Inflammatory macrophage treated with lipopolysaccharide for 4 hours (primary cell): ENCODE measurements at regions not wholly inside any gene's neighbourhood (a gene's known extent, or its start where the extent isn't known, plus 50 kb on each side); places are given as distances from the start of the nearest gene placed in this dataset.

Source experiments
- DNase-seq: peaks from one replicate; pipeline ENCODE4 v3.0.0-alpha.2; 2020

DNA sequence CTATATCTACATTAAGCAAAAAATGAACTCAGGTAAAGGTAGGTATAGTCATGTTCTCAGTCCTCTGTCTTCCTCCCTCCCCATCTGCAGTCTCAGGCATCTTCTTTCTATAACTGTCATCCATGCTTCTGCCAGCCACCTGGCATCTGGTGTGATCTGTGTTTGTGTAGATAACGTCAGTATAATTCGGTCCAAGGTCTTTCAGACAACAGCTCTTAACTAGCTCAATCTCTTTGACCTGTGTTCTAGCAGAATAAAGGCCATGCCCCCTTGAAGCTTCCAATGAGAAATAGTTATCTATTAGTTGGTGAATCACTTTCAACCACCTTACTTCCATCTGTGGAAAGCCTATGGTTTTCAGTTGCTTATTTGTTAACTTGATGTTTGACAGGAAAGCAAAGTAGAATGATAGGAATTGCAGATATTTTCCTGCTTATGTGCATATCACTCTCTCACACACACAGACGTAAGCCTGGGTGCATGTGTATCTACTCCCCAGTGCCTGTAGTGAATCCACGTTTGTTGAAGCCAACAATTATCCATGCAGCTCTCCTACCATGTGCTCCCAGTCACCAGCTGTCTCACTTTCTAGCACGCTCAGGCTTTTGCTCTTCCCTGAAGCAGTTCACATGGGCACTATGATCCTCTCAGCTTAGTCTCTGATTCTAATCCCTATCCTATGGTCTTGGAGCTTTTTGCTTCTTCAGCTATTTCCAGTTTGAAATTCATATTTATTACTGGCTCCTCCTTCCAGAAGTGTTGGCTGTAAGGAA lies 433.7 kb upstream of the MANEA start:
- DNase-seq: no peak

DNA sequence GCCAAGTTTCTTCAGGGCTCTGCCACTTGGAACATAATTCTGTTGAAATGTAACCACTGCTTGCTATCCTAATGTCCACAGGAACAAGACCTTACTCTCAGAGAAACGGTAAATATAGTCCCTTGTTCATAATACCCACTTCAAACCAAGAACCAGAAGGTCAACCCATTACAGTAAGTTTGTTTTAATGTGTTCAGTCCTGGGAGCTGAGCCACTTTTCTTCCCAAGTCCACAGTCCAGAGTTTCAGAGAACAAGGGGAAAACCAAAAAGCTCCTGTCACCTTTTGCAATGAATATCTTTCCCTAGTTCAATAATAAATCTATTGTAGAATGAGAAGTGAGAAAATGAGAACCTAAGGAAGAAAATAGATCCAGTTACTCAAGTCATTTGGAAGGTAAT lies 431.9 kb upstream of the MANEA start:
- DNase-seq: no peak

DNA sequence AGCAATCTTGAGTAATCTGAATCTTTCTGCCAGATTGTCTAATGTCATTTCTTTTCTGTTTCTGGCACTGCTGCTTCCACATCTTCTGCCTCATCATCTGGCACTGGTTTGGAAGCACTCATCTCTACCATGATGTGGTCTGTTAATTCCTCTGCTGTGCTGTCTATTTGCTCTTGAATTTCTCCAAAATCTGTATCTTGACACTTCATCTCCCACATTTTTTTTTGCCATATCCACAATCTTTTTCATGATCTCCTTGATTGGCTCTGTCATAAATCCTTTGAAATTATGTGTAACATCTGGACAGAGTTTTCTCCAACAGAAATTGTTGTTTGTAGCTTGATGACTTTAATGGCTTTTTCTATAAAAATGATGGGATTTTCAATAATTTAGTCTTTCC lies 417.8 kb upstream of the MANEA start:
- no peak for DNase-seq

DNA sequence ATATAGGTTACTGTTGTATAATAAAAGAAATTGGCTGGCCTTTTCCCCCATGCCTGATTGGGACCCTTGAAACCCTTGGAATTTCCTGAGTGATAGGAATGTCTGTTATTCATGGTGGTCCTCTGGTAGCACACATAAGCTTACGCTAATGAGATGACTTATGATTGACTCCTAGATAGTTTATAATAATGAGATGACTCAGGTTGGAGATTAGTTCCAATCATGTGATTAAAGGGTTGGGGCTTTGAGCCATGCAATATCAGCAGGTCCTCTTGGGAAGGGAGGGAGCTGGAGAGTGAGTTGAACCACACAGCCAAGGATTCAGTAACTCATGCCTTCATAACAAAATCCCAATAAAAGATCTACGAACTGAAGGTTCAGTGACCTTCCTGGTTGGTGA lies 407.6 kb upstream of the MANEA start:
- no peak for DNase-seq

DNA sequence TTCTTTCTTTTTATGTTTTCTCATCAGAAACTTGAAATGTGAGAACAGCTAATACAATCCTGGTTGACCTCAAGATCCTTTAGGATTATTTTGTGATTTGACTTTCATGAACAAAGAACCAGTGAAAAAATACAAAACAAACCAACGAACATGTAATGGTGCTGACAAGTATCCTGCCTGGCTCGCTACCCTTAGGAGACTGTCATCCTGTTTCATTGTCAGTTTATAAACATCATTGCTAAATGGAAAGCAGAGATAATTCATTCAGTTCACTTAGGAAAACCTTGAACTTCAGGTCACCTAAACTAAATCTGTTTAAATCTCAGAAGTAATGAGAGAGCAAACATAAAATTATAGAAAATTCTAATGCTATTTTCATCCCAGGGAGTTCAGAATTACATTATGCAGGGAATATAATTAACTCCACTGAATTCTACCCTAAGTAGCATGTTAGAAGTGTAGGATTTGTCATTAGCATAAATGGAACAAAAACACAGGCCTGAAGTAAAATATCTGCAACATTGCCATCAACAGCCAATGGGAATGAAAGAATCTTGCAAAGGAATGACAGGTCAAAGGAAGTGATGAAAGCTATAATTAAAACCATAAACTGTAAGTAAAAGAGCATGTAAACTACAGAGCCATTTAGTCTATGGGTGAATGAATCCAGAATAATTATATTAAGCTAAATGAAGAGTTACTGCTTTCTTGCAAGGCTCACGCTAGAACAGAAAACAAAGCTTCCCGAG lies 401.2 kb upstream of the MANEA start:
- no peak for DNase-seq

DNA sequence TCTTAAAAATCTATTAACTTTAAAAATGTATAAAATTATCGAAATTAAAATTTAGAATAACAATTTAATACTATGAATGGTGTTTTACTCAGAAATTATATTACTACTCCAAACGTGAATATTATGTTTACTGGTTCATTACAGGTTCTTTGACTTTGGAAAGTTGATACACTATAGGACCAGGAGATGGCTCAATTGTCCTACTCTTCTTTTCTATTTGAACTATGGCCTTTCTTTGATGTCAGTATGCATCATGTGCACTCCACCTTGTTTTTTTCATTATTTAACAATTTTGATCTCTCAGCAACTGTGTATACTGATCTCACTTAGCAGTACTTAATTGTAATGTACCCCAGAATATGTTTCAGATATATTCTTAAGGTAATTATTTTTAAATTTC lies 391.5 kb upstream of the MANEA start:
- DNase-seq: no peak

DNA sequence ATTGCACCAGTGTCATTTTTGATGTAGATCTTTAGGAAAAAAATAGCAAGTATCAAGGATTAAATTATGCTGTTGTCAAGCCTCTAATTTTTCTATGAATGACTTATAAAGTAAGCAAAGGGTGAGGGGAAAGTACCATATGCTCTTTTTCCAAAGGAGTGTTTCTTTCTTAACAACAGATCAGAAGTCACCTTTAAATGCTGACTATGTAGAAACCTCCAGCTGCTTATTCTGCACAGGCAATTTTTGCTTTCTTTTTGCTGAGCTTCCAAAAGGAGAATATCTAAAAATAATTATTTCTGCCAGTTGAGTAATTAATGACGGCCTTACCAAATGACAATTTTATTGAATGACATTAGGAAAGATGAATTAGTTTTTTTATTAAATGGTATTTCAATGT lies 390.6 kb upstream of the MANEA start:
- no peak for DNase-seq

DNA sequence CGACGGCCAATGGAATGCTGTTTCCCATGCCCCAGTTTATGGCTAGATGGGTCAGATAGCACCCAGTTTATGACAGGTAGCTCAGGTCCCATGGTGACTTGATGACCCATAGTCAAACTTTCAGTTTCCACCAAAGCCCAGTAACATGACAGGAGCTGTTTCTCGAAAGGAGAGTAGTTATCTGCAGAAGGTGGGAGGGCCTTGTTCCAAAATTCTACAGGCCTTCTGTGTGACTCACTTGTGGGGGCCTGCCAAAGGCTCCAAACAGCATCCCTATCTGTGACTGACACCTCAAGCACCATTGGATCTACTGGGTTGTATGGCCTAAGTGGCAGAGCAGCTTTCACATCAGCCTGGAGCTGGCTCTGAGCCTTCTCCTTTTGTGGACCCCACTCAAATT lies 379.7 kb upstream of the MANEA start:
- DNase-seq: no peak

DNA sequence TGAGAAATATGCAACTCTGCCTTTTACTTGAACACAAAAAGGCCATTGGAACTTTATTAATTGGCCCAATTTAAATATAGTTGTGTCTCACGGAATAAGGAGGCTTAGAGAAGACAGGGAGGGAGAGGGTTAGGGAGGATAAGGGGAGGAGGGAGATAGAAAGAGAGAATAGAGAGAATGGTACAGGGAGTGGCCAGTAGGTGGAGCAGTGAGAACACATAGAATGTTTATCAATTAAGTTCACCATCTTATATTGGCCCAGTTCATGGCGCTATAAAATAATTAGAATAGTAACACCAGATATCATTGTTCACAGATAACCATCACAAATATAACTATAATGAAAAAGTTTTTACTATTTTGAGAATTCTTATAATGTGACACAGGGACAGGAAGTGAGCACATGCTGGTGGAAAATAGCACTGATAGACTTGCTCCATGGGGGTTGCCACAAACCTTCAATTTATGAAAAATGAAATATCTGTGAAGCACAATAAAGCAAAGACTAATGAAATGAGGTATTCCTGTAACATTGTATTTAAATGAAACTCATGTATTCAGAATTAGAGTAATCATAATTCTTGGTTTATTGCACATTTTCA lies 374.1 kb upstream of the MANEA start:
- peak; percentile 34 for DNase-seq

DNA sequence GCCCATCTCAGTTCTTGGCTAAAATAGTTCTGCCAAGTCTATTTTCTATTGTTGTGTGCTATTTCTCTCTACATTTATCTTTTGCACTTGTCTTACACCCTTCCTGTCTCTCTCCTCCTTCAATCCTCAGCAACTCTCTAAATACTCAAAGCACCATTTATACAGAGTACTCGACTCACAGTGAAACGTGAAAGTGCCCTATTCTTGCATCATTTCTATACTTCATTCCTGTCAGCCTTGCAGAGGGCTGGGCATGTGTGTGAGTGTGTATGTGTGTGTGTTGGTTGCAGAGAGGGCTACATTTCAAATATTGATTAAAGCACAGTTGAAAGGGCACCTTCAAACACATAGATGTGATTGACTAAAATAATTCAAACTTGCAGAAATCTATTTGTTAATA lies 373.2 kb upstream of the MANEA start:
- no peak for DNase-seq

DNA sequence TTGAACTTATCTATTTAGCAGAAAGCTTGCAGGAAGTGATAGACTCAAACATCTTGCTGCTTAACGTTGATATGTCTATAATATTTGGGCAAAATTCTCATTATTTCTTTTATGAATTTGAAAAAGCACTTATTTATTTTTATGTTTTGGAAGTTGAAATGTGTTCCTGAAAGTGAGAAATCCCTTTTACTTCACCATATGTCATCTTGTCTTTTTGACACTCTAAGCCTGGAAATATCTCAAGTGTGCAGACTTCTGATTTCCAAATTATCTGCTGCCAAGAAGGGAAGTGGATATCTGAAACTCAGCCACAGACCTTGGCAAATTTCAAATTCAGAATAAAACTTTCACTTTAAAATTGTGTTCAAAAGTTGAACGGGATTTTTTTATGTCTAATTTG lies 368.7 kb upstream of the MANEA start:
- DNase-seq: no peak

DNA sequence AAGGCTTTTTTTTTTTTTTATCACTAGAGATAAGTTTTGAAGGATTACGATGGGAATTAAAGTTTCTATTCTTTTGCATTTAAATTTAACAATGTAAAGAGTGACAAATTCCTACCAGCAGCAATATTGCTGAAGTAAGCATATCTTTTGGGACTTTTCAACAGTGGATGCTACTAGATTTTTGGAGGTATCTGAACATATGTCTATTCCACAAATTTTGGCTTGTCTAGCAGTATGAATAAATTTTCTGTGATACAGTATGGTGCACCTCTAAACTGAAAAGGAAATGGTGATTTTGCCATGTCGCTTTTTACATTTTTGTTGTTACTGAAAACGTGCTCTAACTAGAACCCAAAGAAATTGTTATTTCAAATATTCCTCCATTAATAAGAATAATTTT lies 368.3 kb upstream of the MANEA start:
- no peak for DNase-seq

DNA sequence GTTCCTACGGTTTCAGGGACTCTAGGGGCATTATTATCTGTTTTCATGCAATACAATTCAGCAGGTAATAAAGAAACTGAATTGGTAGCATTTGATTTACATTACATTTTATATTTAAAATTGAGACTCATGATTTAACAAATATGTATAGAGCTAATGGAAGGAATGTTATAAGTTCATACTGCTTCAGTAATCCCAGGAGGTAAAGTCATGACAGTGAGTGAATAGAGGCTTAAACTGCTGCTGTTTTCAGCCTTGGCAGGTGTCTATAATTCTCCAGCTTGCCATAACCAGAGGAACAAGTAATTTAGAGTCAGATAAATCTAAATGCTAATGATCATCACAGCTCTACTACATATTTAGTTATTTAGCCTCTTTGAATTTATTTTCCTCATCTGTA lies 360.8 kb upstream of the MANEA start:
- DNase-seq: no peak

DNA sequence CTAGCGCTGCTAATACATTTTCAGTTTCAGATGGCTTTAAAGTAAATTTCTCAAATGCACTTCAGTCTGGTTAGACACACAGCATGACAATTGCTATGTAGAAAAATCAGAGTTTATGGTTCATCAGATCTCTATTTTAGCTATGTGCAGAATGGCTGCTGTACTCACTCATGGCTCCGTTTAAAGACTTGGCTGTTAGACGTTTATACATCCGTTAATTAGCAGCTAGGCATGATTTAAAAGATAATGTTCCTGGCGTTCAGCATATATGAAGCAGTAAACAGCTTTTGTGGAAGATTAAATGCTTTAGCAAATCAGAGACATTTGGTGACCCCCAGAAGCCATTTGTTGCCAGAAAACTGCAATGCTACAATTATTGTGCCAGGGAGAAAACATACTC lies 350.0 kb upstream of the MANEA start:
- DNase-seq: no peak

DNA sequence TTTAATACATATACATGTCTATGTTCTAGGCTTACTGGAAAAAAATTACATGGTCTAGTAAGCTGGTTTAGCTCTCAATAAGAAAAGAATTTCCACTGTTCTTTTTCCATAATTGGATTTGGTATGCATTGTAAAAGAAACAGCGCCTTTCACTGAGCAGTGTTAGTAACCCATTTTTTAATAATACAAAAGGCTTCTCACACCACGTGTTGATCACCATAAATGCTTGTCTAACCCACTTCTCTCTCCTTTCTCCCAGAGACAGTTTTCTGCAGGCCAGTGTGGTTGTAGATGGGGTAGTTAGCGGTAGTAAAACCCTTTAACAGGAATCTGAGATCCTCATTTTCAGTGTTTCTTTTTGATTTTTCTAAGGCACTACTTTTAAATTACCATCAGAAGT lies 348.7 kb upstream of the MANEA start:
- DNase-seq: no peak

DNA sequence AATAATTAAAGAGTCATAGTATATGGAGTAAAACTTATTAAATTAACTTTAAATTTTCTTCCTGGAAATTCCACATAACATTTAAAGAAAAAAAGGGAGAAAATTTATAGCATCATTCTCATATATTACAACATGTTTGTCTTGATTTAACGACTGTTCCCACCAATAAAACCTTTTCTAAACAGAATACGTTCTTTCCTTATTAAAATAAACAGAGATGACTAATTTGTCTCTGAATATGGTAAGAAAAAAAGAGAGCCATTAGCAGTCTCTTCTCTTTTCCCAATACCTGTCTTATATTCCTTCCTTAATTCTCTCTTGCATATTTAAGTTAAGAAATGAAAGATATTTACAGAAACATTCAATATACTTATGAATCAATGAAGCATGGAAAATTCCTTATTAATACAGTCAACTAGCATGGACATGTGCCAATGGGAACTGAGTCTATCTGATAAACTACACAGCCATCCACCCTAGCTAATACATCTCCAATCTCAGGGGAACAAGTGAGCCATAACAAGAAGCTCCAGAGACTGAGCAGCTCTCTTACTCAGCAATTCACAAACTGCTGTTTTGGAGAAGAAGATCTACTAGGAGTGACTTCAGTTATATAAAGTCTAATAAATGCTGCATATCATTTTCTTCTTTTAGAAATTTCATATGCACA lies 347.1 kb upstream of the MANEA start:
- no peak for DNase-seq

DNA sequence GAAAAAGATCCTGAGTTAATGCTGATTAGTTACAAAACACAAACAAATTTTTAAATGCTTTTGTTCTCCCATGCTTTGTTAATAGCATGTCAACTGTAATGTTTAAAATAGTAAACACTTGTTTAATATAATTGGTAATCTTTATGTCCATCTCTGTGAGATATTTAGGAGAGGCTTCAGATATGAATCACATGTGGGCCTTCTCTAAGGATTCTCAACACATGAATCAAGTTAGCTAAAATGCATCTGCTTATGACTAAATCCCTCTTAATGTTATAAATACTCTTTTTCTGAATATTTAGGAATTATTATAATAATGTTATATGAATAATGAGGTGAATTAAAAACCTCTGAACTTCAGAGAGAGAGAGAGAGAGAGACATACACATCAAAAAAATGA lies 345.9 kb upstream of the MANEA start:
- no peak for DNase-seq

DNA sequence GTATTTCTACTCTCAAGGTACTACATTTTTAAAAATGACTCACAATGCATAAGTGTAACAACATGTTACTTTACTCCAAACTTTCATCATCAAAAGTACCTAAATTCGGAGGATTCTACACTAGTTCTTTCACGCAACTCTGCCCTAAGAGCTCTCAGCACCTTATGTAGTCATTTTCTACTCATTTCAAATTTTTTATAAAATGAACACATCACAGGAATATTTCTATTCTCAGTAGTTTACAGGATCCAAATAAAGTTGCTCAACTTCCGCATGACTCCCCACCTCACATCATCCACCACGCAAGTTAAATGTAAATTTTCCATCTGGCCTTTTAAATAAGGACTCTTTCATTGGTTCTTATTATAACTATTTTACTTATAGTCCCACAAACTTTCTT lies 344.9 kb upstream of the MANEA start:
- no peak for DNase-seq

DNA sequence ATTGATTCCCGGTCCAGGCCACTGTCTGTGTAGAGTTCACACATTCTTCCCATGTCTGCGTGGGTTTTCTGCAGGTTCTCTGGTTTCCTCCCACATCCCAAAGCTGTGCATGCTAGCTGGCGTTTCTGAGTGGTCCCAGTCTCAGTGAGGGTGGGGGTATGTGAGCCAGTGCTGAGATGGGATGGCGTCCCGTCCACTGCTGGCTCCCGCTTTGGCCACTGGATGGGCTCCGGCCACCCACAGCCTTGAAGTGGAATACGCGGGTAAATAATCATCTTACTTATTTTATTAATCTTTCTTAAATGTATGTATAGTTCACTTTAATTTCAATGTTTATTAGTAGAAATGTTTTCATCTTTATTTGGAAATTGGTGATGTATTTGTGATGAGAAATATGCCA lies 343.5 kb upstream of the MANEA start:
- DNase-seq: no peak

DNA sequence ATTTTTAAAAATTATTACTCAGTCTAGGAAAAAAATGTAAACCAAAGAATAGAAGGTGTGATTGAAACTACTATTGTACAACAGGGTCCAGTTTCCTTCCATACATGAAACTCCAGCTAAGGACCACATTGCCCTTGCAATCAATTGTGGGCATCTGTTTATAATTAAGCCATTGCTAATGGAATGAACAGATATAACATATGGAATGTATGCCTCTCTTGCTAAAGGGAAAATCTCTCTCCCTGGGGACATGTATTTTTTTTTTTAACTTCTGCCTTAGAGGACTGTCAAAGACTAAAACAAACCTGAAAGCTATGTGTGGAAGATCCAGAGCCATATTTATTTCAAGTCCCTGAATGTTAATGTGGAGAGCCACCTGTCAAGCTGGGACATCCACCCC lies 336.8 kb upstream of the MANEA start:
- no peak for DNase-seq

DNA sequence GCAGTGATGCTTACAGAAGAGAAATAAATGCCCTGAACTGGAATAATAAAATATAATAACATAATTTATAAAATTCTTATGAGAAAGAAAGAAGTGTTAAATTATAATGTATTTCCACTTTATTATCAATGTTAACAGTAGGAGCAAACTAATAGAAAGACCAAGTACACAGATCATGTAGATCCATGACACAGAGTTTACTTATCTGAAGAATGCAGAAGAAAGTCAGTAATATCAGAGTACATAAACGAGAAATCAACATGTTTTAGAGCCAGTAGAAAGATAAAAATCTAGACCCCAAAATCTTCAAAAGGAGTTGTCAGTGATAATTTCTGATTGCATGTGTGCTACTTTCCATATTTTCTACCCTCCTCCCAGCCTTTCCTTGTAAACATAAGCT lies 334.8 kb upstream of the MANEA start:
- DNase-seq: no peak

DNA sequence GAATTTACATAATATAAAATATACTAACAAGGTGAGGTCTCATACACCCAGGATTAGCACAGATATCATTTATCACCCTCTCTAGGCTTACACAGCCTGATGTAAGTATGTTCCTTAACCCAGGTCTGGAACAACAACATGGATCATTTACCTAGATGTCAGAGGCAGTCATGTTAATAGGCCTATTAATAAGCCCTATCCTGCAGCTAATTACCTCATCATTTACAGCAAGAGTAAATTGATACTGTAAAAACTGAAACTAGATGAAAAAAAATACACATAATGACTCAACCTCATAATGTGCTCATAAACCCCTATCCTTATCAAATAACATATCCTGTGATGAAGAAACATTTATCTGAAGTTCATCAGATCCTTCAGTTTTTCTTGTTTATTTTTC lies 334.3 kb upstream of the MANEA start:
- DNase-seq: no peak

DNA sequence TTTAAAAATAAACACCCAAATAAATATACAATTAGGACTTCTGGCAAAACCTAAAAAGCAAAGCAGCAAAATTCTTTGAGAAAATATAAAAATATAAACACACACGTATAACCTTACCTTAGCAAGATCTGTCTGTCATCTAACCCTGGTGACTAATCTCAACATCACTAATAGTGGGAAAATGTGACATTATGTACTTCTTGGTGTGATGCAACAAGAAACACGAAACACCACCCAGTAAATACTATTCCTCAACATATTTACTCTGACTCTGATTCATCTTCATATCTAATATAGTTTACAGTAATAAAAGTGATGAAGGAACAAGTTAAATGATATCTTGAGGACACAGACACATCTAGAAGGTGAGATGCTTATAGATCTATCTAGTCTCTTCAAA lies 332.6 kb upstream of the MANEA start:
- peak; percentile 14 for DNase-seq

DNA sequence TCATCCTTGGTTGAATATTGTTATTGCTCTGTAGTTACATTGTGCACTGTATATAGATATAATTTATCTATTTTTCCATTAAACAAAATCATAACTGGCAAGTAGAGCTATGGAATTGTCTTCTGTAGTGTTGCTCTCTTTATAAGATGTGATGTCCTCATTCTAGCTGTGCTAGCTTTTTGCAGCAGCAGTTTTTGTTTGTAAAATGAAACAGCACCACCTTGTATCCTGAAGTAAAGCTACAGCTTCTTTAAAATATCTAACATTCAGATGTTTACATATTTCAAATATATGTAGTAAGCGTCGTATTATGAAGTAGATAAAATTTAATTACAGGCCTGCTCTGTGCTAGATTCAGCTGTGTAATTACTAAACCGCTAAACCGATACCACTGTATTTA lies 328.8 kb upstream of the MANEA start:
- DNase-seq: no peak
